GM19452 (cell line): ENCODE measurements at regions not wholly inside any gene's neighbourhood (a gene's known extent, or its start where the extent isn't known, plus 50 kb on each side); places are given as distances from the start of the nearest gene placed in this dataset.
"Not testable (repeated sequence)": the region's sequence is repeated elsewhere in the genome, so short reads cannot be mapped to it uniquely, and the experiment has no call there.

Experiments
- ATAC-seq: cut with Tn5 transposase; IDR thresholded peaks from one replicate; pipeline ENCODE4 v1.9.1; 2021; ENCODE audit not compliant: unreplicated experiment

DNA sequence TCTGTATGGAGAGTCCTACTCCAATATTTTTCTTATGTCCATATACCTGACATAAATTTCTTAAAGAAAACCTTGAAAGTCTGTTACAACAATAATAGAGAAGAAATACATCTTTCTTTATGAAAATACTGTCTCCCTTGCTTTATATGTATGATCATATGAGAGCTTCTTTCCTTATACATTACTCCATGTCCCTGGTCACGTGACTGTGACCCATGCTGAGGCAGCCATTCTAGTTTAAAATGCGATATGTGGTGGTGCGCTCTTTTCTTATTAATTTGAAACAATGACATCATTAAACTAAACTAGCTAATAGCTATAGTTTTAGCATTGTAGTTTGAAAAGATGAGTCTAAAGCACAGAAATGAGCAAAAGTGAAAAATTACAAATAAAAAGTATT, 1120.3 kb upstream of the PRR20A start:
- no peak for ATAC-seq

DNA sequence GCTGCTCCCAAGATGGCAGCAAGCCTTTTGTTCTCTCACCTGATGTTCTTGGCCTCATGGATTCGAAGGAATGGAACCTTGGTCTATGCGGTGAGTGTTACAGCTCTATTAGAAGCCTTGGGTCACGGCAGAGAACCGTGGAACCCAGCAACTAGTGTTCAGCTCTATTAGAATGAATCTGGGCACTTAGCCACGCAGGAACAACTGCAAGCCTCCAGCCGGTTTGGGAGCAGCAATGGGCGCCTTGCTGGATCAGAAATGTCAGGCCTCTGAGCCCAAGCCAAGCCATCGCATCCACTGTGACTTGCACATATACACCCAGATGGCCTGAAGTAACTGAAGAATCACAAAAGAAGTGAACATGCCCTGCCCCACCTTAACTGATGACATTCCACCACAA, 1100.7 kb upstream of the PRR20A start:
- no peak for ATAC-seq

DNA sequence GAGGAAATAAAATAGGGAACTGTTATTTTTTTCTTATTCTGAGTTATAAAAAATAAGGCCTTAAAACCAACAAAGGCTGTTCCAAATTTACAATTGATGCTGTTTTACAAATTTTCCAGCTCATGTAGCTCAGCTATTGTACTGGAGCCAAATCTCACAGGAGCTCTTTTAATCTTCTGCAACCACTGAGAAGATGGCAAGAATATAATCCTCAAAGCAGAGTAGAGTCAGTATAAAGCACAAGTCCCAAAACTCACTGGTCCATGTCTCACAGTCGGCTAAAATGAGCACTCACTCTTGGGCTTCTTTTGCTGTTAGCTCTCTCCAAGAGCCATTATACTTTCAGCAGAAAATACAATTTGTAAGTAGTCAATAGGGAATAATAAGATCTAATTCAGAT, 1074.4 kb upstream of the PRR20A start:
- no peak for ATAC-seq

DNA sequence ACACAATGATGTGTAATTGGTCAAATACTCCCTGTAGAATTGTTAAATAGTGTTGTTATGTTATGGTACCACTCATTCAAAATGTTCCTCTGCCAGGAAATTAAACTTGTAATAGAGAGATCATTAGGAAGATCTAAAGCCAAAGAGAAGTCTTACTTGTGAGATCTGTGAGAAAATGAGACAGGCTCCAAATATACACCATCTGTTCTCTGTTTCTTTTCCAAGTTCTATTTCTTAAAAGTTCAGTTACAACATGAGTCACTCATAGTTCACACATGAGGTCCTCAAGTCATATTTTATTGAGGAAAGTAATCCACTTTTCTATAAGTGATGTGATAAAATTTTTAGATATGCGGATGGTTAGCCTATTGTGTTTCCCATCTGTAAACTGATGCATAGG, 1038.1 kb upstream of the PRR20A start:
- ATAC-seq: no peak

DNA sequence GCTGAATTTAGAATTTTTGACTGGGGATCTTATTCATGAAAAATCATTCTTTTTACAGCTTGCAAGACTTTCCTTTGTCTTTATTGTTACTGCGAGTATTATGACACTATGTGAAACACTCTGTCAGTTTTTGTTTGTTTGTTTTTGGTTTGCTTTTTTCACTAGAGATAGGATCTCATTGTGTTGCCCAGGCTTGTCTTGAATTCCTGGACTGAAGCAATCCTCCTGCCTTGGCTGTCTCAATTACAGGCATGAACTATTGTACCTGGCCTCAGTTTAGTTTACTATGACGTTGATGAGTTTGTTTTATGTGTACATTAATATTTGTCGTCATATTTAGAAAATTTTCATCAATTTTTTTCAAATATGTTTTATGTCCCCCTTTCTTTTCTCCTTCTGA, 1030.0 kb upstream of the PRR20A start:
- no peak for ATAC-seq

DNA sequence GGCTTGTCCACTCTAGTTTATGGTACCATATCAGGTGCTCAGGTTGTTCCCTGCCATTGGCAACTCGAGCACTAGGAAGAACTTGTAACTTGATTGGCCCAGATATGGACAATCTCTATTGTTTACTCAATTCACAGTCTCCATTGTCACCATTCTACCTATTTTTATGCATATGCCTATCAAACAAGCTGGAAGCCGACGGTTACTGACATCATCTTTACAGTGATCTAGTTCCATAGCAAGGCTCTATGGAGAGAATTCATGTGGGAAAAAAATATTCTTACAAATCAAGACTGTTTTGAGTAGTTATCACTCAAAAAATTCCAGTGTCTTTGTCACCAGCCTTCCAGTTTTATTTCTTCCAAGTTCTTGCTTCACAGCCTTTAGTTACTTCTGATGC, 1006.2 kb upstream of the PRR20A start:
- no peak for ATAC-seq

DNA sequence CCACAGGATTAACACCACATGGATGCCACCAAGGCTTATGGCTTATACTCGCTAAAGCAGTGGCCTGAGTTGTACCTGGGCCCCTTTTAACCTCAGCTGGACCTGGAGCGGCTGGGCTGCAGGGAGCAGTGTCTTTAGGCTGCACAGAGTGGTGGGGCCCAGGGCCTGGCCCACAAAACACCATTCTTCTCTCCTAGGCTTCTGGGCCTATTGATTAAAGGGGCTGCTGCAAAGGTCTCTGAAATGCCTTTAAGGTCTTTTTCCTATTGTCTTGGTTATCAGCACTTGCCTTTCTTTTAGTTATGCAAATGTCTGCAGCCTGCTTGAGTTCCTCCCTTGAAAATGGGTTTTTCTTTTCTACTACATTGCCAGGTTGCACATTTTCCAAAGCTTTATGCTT, 973.9 kb upstream of the PRR20A start:
- ATAC-seq: no peak

DNA sequence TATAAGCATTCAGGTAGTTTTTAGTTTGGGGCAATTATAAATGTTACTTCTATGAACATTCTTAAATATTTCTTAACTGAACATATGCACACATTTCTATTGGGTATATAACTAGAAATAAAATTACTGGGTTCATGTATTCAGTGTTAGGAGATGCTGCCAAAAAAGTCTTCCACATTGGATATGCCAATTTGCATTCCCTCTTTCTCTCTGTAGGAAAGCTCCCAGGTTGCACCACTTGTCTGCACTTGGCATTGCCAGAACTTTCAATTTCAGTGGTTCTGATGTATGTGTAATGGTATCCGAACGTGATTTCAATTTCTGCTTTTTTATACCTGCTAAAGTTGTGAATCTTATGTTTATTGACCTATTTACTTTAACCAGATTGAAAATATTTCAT, 972.1 kb upstream of the PRR20A start:
- ATAC-seq: no peak

DNA sequence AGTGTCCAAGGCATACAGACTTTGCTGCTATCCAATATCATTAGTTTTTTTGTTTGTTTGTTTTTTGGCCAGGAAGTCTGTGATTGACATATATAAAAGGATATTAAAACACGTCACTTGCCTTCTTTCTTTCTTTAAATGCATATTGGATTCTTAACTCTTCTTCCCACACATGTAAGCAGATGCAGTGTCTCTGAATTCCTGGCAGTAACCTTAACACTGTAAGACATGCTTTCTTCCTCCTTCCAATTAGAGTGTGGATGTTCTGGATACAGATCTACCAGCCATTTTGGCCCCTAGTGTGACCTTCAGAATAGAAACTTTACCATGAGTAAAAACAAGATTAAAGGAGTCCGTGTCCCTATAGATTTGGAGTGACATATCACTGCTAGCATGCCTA, 967.4 kb upstream of the PRR20A start:
- no peak for ATAC-seq

DNA sequence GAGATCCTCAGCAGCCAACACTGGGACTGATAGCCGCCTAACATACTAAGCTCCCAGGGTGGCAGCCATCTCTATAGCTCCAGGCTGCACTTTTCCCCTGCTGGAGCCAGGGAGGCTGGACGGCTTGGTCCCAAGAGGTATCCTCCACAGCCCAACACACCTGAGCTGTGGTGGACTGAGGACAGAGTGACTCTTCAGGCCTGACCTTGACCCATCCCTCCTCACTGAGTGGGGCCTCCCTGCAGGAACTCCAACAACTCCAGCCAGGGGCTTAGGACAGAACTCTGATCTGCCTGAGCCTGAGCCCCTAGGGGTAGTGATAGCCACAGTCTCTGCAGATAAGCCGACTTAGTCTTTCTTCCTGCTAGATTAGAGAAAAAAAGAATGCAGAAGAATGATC, 958.1 kb upstream of the PRR20A start:
- no peak for ATAC-seq

DNA sequence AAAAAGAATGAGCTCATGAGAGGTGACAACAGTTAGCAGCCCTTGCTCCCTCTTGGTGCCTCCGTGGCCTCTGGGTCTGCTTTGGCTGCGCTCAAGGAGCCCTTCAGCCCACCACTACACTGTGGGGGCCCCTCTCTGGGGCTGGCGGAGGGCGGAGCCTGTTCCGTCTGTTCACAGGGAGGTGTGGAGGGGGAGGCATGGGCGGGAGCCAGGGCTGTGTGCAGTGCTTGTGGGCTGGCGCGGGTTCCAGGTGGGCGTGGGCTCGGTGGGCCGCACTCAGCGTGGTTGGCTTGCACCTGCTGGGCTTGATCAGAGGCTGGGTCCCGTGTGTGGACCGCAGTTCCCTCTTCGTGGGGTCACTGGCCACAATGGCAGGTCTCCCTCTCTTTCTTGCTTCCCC, 953.4 kb upstream of the PRR20A start:
- ATAC-seq: no peak

DNA sequence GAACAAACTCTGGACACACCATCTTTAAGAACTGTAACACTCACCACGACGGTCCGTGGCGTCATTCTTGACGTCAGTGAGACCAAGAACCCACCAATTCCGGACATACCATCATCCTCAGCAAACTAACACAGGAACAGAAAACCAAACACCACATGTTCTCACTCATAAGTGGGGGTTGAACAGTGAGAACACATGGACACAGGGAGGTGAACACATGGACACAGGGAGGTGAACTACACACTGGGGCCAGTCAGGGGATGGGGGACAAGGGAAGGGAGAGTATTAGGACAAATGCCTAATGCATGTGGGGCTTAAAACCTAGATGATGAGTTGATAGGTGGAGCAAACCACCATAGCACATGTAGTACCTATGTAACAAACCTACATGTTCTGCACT, 952.1 kb upstream of the PRR20A start:
- not testable (repeated sequence) for ATAC-seq

DNA sequence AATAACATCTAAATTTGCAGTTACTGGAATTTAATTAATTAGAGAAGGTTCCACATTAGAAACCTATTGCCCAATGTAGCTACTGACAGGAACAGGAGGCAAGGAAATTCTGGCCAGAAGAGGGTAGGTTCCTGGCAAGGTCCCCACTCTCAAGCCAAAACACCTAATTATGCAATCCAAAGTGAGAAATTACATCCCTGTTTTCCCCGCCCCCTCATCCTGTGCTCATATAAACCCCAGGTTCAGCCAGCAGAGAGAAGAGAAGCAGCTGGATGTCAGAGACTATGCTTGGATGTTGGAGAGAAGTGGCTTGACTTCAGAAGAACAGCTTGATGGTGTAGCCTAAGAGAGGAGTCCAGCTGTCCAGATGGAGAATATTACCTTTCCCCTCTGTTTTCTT, 951.3 kb upstream of the PRR20A start:
- ATAC-seq: no peak

DNA sequence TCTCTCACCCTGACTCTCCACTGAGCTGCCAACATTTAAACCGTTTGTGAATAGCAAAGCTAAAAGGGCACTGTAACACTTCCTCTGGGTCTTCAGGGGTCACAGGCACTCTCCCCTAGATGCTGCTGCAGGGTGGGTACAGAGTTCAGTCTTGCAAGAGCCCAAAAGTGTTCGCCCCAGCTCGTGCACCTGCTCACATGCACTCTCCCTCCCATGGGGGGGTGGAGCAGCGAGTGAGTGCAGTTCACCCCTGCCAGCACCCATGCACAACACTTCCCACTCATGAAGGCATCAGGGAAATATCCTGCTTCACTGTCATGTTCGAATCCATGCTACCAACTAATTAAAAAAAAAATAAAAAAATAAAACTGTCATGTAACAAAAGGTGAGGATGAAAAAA, 950.7 kb upstream of the PRR20A start:
- no peak for ATAC-seq

DNA sequence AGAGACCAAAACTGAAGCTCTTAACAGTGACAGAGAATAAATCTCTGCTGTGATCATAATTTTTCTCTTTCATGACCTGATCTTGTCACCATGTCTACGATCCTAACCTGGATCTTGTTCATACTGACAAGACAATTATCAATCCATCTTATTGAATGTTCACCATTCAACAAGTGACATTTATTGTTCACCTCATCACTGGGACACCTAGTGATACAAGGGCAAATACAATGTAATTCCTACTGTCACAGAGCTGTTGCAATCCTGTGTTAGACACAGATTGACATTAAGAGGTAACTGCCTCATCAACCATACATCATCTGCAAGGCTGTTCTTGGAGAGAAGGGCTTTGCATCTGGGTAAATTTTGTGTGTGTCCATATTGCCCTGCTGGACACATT, 942.4 kb upstream of the PRR20A start:
- ATAC-seq: no peak

DNA sequence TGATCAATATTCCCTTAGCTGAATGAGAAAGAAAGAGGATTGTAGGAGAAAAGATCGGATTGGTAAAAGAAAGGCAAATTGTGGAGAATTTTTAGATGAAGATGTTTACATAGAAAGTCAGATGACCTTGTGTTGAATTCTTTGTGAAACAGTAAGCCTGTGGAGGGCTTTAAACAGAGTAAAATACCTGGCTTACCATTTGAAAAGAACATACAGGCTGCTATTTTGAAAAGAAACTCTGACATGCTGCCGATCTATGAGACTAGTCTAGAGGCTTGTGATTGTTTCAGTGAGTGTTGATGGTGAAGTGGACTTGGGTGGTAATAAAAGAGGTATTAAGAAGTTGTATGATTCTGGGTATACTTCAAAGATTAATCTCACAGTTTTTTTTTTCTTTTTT, 938.9 kb upstream of the PRR20A start:
- ATAC-seq: no peak

DNA sequence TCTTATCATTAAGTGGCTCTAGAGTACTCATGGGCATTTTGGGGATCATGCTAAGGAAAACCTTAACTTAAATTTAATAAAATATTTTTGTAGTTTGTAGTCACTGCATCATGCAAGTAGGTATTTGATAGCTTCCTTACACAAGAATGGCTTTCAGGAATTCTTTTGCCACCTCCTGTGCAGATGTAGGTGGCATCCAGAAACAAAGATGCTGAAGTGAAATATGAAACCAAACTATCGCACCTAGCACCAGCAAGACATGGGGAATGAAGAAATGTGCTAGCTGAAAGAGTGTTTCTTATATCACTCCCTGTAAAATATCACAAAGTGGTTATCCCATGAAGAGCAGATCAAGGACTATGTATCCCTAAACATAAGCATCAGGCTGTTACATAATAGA, 924.5 kb upstream of the PRR20A start:
- ATAC-seq: no peak

DNA sequence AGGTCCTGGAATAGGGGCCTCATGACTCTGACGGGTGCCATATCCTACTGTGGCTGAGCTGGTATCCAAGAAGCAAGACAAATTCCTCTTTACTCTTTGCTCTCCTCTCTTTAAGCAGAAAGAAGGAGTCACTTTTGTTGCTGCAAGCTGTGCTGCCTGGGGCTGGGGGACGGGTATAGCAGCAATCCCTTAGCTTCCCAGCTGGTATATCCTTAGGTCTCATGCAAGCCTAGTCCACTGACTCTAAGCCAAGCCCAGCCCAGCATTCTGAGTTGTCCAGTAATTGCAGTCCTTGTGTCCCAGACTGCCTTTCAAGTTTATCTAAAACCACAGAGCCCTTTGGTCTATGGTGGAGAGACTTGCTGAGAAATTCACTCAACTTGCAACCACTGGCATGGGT, 893.0 kb upstream of the PRR20A start:
- no peak for ATAC-seq

DNA sequence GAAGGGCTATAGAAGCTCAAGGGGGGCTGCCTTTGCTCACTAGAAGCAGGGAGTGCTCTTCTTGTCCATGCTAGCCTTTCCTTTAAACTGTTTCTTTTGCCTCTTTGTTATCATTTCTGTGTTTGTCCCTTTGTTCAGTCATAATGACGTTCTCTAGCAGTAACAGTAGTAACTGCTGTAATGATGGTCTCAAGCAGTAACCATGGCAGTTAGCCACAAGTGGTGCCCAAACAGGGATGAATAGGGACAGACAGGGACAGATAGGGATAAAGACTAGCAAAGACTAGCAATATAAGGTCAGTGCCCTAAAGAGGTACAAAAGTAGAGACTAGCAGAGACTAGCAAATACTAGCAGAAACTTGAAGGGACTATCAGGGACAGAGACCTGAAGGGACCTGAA, 869.0 kb upstream of the PRR20A start:
- no peak for ATAC-seq

DNA sequence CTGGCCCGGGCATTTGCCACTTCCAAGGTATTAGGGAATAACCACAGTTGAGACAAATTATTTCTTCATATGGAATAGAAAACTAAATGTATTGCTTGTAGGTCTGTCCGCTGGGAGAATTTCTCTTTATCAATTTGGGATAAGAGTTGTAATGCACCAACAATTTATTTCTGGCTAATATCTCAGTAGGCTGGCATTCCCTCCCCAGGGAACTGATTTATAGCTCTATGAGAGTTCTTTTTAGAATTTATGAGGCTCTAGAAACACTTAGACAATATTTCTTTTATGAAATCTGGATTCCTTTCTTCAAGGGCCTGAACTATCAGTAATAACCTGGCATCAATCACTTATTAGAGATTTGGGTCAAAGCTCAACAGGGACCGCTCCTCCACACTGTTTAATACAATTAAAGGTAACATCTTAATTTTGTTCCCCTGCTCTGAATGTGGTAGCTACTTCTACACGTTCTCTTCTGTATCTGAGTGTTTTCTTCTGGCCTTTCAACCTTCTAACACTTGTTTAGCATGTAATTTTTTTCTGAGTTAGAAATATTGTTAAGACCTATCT, 857.4 kb upstream of the PRR20A start:
- ATAC-seq: no peak

DNA sequence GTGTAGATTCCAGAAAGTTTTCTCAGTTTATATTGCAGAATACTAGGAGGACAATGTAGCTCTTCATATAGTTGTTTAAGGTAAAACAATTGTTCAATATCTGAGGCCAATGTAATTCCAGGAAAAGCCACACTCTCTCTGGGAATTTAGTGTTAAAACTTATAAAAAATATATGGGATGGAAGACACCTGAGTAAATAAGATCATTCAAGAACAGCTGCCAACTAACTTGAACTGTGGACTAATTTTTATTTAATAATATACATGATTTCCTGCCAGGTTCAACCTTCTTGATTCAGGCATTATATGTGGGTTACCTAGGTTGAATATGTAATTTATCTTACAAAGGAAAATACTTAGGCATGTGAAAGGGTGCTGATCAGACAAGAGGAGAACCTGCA, 841.1 kb upstream of the PRR20A start:
- ATAC-seq: no peak

DNA sequence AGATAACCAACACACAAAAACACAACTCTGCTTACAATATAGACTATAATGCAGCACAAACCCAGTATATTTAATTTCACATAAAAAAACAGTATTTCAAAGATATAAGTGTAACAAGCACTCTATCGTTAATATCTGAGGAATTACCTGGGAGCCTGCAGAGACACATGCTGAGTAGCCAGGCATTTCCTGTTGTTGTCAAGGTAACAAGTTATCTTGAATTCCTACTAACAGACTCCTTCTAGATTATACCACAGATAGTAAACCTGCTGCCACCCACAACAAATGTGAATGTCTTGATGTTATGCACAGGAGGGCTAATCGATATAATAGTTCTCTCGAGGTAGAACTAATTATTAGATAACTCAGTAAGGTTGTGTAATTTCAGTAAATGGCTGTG, 826.0 kb upstream of the PRR20A start:
- ATAC-seq: no peak

DNA sequence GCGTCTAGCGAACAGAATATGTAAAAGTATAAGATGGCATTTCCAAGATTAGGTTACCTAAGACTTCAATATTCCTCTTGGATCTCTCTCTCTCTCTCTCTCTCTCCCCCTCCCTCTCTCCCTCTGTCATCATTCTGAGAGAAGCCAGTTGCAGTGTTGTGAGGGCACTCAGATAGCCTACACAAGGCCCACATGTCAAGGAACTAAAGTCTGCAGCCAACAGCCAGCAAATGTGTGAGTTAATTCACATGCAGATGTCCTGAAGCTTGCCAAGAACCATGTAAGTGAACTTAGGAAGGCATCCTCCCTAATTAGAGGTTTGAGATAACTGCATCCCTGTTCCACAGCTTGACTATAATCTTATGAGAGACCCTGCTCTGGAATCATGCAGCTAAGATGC, 822.9 kb upstream of the PRR20A start:
- no peak for ATAC-seq

DNA sequence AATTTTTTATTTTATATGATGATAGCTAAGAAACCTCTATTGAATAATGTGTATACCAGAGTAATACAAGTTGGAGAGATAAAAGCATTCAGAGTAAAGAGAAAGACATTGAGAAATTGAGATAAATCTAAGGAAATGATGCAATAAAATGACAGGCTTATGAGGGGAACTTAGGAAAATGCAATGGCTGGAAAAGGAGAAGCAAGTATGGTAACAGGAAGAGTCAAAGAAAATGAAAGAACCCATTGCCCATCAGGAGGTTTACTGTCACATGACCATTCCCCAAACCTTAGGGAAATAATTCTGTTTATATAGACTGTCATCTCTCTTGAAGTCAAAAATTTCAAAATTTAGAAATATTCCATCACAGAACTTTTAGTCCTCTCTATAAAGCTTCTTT, 808.0 kb upstream of the PRR20A start:
- no peak for ATAC-seq
